WTC11 (cell line): ENCODE measurements at regions not wholly inside any gene's neighbourhood (a gene's known extent, or its start where the extent isn't known, plus 50 kb on each side); places are given as distances from the start of the nearest gene placed in this dataset.

Experiments
- ATAC-seq: fragments of 200-7000 bp; cut with Tn5 transposase; 2 replicates; pipeline ENCODE4 v1.10.0; 2021; ENCODE audit warnings: mild to moderate bottlenecking, moderate library complexity
- CTCF ChIA-PET: fragments of 300-600 bp; sonication (Branson Sonifier 250); formaldehyde crosslinking; loops from one replicate; lab custom pipeline; 2021; ENCODE audit warnings: antibody characterized with exemption; lab: Charles Lee
- POLR2A ChIA-PET: fragments of 350-600 bp; sonication (Branson Sonifier 250); formaldehyde crosslinking; loops from one replicate; lab custom pipeline; 2021; ENCODE audit warnings: antibody characterized with exemption; lab: Charles Lee
- DNase-seq: peaks from one replicate; pipeline ENCODE4 v3.0.0; 2021; ENCODE audit warnings: low spot score
- H3K27ac Mint-ChIP-seq: 2 replicates; pipeline ENCODE4 v1.8.0; 2021; ENCODE audit warnings: mixed read lengths
- H3K27me3 Mint-ChIP-seq: 2 replicates; pipeline ENCODE4 v1.8.0; 2021; ENCODE audit warnings: low read depth, mild to moderate bottlenecking, moderate library complexity, mixed read lengths
- H3K36me3 Mint-ChIP-seq: 2 replicates; pipeline ENCODE4 v1.8.0; 2021; ENCODE audit warnings: mixed read lengths
- H3K4me1 Mint-ChIP-seq: 2 replicates; pipeline ENCODE4 v1.8.0; 2022; ENCODE audit warnings: mixed read lengths
- H3K4me3 Mint-ChIP-seq: 2 replicates; pipeline ENCODE4 v1.8.0; 2021; ENCODE audit warnings: mild to moderate bottlenecking, moderate library complexity, mixed read lengths
- H3K9me3 Mint-ChIP-seq: 2 replicates; pipeline ENCODE4 v1.8.0; 2021; ENCODE audit warnings: mixed read lengths
- AFF4 ChIP-seq: sonication (generic); formaldehyde crosslinking; IDR thresholded peaks from 2 replicates; pipeline ENCODE4 v1.8.1; 2023; ENCODE audit warnings: mild to moderate bottlenecking, missing genetic modification reagents, borderline replicate concordance
- ATF1 ChIP-seq: sonication (generic); formaldehyde crosslinking; IDR thresholded peaks from 2 replicates; pipeline ENCODE4 v1.8.1; 2023; ENCODE audit warnings: mild to moderate bottlenecking, moderate library complexity, missing genetic modification reagents
- ATF2 ChIP-seq: sonication (generic); formaldehyde crosslinking; IDR thresholded peaks from 2 replicates; pipeline ENCODE4 v1.8.1; 2022; ENCODE audit warnings: low read depth, missing genetic modification reagents, borderline replicate concordance
- E2F5 ChIP-seq: sonication (generic); formaldehyde crosslinking; IDR thresholded peaks from 2 replicates; pipeline ENCODE4 v1.8.1; 2022; ENCODE audit warnings: mild to moderate bottlenecking, moderate library complexity, missing genetic modification reagents
- ELF4 ChIP-seq: sonication (generic); formaldehyde crosslinking; IDR thresholded peaks from 2 replicates; pipeline ENCODE4 v1.8.1; 2022; ENCODE audit warnings: low read depth, mild to moderate bottlenecking, moderate library complexity, missing genetic modification reagents
- ERG ChIP-seq: fragments of 250-450 bp; sonication (Bioruptor Pico); IDR thresholded peaks from 2 replicates; pipeline ENCODE4 v1.8.0; 2021; ENCODE audit warnings: mild to moderate bottlenecking
- FOXJ3 ChIP-seq: sonication (generic); formaldehyde crosslinking; IDR thresholded peaks from 2 replicates; pipeline ENCODE4 v1.9.0; 2021; ENCODE audit warnings: missing genetic modification reagents, mild to moderate bottlenecking, borderline replicate concordance
- FOXP1 ChIP-seq: sonication (generic); formaldehyde crosslinking; IDR thresholded peaks from 2 replicates; pipeline ENCODE4 v1.8.0; 2022; ENCODE audit warnings: missing genetic modification reagents, mild to moderate bottlenecking, moderate library complexity, borderline replicate concordance
- FOXP4 ChIP-seq: sonication (generic); formaldehyde crosslinking; IDR thresholded peaks from 2 replicates; pipeline ENCODE4 v1.8.0; 2022; ENCODE audit warnings: mild to moderate bottlenecking, missing genetic modification reagents
- IRF2 ChIP-seq: sonication (generic); formaldehyde crosslinking; IDR thresholded peaks from 2 replicates; pipeline ENCODE4 v1.8.0; 2022; ENCODE audit warnings: low read depth, missing genetic modification reagents, borderline replicate concordance
- JUN ChIP-seq: sonication (generic); formaldehyde crosslinking; IDR thresholded peaks from 2 replicates; pipeline ENCODE4 v1.8.0; 2023; ENCODE audit warnings: mild to moderate bottlenecking, missing genetic modification reagents
- OVOL2 ChIP-seq: fragments of 250-450 bp; sonication (Bioruptor Pico); IDR thresholded peaks from 2 replicates; pipeline ENCODE4 v1.9.0; 2021; ENCODE audit warnings: mild to moderate bottlenecking, borderline replicate concordance
- SMAD3 ChIP-seq: sonication (generic); formaldehyde crosslinking; IDR thresholded peaks from 2 replicates; pipeline ENCODE4 v1.8.0; 2022; ENCODE audit warnings: missing genetic modification reagents, mild to moderate bottlenecking, borderline replicate concordance
- SP1 ChIP-seq: sonication (generic); formaldehyde crosslinking; conservative IDR thresholded peaks from 2 replicates; pipeline ENCODE4 v1.8.1; 2022; ENCODE audit warnings: missing genetic modification reagents
- TEAD1 ChIP-seq: sonication (generic); formaldehyde crosslinking; IDR thresholded peaks from 2 replicates; pipeline ENCODE4 v1.8.0; 2022; ENCODE audit warnings: mild to moderate bottlenecking, missing genetic modification reagents
- TEAD4 ChIP-seq: sonication (generic); formaldehyde crosslinking; IDR thresholded peaks from 2 replicates; pipeline ENCODE4 v1.8.0; 2022; ENCODE audit warnings: mild to moderate bottlenecking, missing genetic modification reagents
- USF2 ChIP-seq: sonication (generic); formaldehyde crosslinking; IDR thresholded peaks from 2 replicates; pipeline ENCODE4 v1.8.1; 2023; ENCODE audit warnings: mild to moderate bottlenecking, missing genetic modification reagents, moderate library complexity
- ZBTB43 ChIP-seq: sonication (generic); formaldehyde crosslinking; IDR thresholded peaks from 2 replicates; pipeline ENCODE4 v1.8.1; 2023; ENCODE audit warnings: mild to moderate bottlenecking, missing genetic modification reagents
- ZNF121 ChIP-seq: sonication (generic); formaldehyde crosslinking; IDR thresholded peaks from 2 replicates; pipeline ENCODE4 v1.8.0; 2023; ENCODE audit warnings: missing genetic modification reagents
- ZNF219 ChIP-seq: sonication (generic); formaldehyde crosslinking; IDR thresholded peaks from 2 replicates; pipeline ENCODE4 v1.8.0; 2023; ENCODE audit warnings: missing genetic modification reagents, mild to moderate bottlenecking, borderline replicate concordance
- ZNF232 ChIP-seq: sonication (generic); formaldehyde crosslinking; IDR thresholded peaks from 2 replicates; pipeline ENCODE4 v1.8.0; 2022; ENCODE audit warnings: mild to moderate bottlenecking, missing genetic modification reagents

- Mint-ChIP-seq H3K27ac (no peak overlapping the region), H3K9me3 (no peaks in the 10 kb centered on the region), H3K36me3 (no peaks in the 10 kb centered on the region), H3K4me3 (no peak overlapping the region), H3K27me3 (no peaks in the 10 kb centered on the region), H3K4me1 (no peaks in the 10 kb centered on the region)
- no peak for DNase-seq
- no peak for ATAC-seq
- no peak for TF ChIP-seq TEAD1 (CRISPR knock-in tag)
- no peak for TF ChIP-seq ATF1 (CRISPR knock-in tag)
- TF ChIP-seq IRF2 (CRISPR knock-in tag): no peak
- no peak for TF ChIP-seq JUN
- TF ChIP-seq ZNF121 (CRISPR knock-in tag): no peak
- no peak for TF ChIP-seq TEAD4
- no peak for TF ChIP-seq AFF4 (CRISPR knock-in tag)
- no peak for TF ChIP-seq ELF4
- no peak for TF ChIP-seq ZBTB43 (CRISPR knock-in tag)
- no peak for TF ChIP-seq USF2
- no peak for TF ChIP-seq ERG (CRISPR knock-in tag)
- TF ChIP-seq ZNF232: no peak
- no peak for TF ChIP-seq E2F5
- CTCF ChIA-PET: no interaction called here
- POLR2A ChIA-PET: no interaction called here
These were observed 521.0 kb upstream of the IGFBP7 start for GRCh38 chr4:57631147-57631546.

- Mint-ChIP-seq H3K4me3 (no peak overlapping the region), H3K9me3 (peaks cover 22% of the 10 kb centered on the region), H3K4me1 (no peaks in the 10 kb centered on the region), H3K27ac (no peak overlapping the region), H3K27me3 (peaks cover 3% of the 10 kb centered on the region; the same call in 1 of the 2 replicates), H3K36me3 (peaks cover 13% of the 10 kb centered on the region)
- no peak for DNase-seq
- ChIA-PET CTCF (no interaction called here), POLR2A (no interaction called here)
- ATAC-seq: no peak
- no peak for TF ChIP-seq OVOL2 (CRISPR knock-in tag)
- TF ChIP-seq ATF2 (CRISPR knock-in tag): no peak
- TF ChIP-seq FOXP4 (CRISPR knock-in tag): no peak
- TF ChIP-seq SP1 (CRISPR knock-in tag): no peak
- TF ChIP-seq SMAD3 (CRISPR knock-in tag): no peak
- no peak for TF ChIP-seq FOXP1 (CRISPR knock-in tag)
- no peak for TF ChIP-seq AFF4 (CRISPR knock-in tag)
- no peak for TF ChIP-seq ZNF219
- no peak for TF ChIP-seq FOXJ3 (CRISPR knock-in tag)
These were observed 517.8 kb upstream of the IGFBP7 start for GRCh38 chr4:57628004-57628403.
